ENCODE measurements at regions not wholly inside any gene's neighbourhood (a gene's known extent, or its start where the extent isn't known, plus 50 kb on each side); places are given as distances from the start of the nearest gene placed in this dataset.

DNA sequence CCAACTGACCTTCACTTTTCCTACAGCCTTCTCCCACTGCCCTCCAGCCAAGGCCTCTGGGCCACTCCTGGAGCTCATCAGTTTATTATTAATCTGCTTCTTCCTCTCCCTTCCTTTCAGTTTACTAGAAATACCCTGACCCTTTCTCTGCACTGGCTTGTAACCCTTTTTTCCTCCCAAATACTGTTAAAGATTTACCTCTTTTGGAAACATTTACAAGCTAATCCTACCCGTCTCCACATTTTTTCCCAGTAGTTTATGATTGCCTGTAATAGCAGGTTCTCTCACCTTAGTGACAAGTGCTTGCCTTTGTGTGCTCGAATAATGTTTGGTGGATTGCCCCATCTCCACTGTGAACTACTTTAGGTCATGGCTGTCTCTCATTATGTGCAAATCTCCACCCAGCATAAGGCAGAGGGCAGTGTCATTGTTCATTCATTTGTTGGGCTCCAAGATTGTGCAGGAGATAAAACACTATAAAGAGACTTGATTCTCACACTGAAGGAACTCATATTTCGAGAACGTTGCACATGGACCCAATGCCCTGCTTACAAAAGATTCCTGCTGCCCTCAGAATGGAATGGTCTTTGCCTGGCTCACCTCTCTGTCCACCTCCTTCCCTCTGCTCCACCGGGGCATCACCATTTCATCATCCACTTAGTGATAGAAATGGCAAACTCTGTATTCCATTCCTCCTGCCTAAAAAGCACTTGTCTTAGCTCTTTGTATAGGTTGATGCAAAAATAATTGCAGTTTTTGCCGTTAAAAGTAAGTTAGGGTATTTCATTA is 491.1 kb downstream of the UTRN start (continued):
- TF ChIP-seq, protein P1, sequence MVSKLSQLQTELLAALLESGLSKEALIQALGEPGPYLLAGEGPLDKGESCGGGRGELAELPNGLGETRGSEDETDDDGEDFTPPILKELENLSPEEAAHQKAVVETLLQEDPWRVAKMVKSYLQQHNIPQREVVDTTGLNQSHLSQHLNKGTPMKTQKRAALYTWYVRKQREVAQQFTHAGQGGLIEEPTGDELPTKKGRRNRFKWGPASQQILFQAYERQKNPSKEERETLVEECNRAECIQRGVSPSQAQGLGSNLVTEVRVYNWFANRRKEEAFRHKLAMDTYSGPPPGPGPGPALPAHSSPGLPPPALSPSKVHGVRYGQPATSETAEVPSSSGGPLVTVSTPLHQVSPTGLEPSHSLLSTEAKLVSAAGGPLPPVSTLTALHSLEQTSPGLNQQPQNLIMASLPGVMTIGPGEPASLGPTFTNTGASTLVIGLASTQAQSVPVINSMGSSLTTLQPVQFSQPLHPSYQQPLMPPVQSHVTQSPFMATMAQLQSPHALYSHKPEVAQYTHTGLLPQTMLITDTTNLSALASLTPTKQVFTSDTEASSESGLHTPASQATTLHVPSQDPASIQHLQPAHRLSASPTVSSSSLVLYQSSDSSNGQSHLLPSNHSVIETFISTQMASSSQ (IDR thresholded peaks at IDR 0.05; ENCODE audit: low read depth) = no peak
- TF ChIP-seq, protein P1 (CRISPR knock-in tag; IDR thresholded peaks at IDR 0.05; ENCODE audit: borderline replicate concordance) = no peak
- TF ChIP-seq ZNF335 (CRISPR knock-in tag; IDR thresholded peaks at IDR 0.05) (no peak), HCFC1 (IDR thresholded peaks at IDR 0.05; ENCODE audit: low read depth, low read length) (no peak), KDM2A (CRISPR knock-in tag; IDR thresholded peaks at IDR 0.05; ENCODE audit: borderline replicate concordance, low read depth) (no peak)

DNA sequence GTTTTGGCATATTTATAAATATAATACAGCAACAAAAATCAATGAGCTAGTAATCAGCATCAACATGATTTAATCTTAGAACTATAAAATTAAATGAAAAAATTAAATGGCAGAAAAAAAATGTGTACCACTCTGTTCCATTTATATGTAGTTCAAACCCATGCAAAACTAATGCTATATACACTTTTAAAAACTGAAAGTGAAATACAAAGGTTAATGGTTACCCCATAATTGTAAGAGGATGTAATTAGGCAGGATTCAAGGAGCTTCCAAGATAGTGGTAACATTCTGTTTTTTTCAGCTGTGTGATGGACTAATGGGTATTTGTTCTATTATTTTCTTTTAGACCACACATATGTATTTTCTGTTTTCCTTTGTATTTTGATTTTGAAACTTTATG is 492.1 kb downstream of the UTRN start:
- Histone ChIP-seq H3K4me1 (ENCODE audit: insufficient read depth, low read length) (peaks cover 21% of the 10 kb centered on the region), H3K79me2 (ENCODE audit: insufficient read depth, low read length) (no peaks in the 10 kb centered on the region), H3K9ac (ENCODE audit: insufficient read depth, low read depth, low read length) (no peak overlapping the region), H4K20me1 (ENCODE audit: insufficient read depth, low read length) (no peaks in the 10 kb centered on the region), H3K36me3 (replicated peaks in 1 of 2; ENCODE audit: control insufficient read depth in 1 of 2, insufficient read depth in 2 of 2, low read length in 2 of 2) (peaks cover 34 to 58% of the 10 kb centered on the region in 2 experiments), H2AFZ (ENCODE audit: low read length) (no peak overlapping the region), H3K4me3 (replicated peaks in 1 of 3; ENCODE audit: insufficient read depth in 1 of 3, low read depth in 2 of 3, low read length in 3 of 3) (no peak overlapping the region), H3K27me3 (ENCODE audit: control insufficient read depth in 1 of 2, insufficient read depth in 2 of 2, low read length in 2 of 2) (no peaks in the 10 kb centered on the region), H3K27ac (ENCODE audit: extremely low read length, insufficient read depth, low read length) (no peak overlapping the region), H3K9me3 (ENCODE audit: low read length) (no peaks in the 10 kb centered on the region), H3K4me2 (ENCODE audit: low read depth, low read length) (no peak overlapping the region)
- DNase-seq (ENCODE audit: low spot score) = no peak
- in situ Hi-C loops (cut with HindIII; ENCODE audit: extremely low pct_ligation_motif_present, low pct_unique_long_range_greater_than_20kb) = no loop called here
- no peak for ATAC-seq
- POLR2A ChIA-PET = no interaction called here
- intact Hi-C loops (cut with micrococcal nuclease; ENCODE audit: unreplicated experiment) = no loop called here
- no peak for FAIRE-seq
- no TSS peak for BruUV-seq (replicated peaks)
- CTCF ChIA-PET (ENCODE audit: low intra/inter-chr PET ratio, low total read pairs) = no interaction called here
- TF ChIP-seq, protein P2, sequence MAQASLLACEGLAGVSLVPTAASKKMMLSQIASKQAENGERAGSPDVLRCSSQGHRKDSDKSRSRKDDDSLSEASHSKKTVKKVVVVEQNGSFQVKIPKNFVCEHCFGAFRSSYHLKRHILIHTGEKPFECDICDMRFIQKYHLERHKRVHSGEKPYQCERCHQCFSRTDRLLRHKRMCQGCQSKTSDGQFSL (CRISPR knock-in tag; IDR thresholded peaks at IDR 0.05) = no peak
- TF ChIP-seq ZBTB20 (CRISPR knock-in tag; IDR thresholded peaks at IDR 0.05; ENCODE audit: borderline replicate concordance, low read depth) (no peak), EHMT2 (IDR thresholded peaks at IDR 0.05; ENCODE audit: borderline replicate concordance, low read depth, low read length) (no peak), MATR3 (CRISPR knock-in tag; IDR thresholded peaks at IDR 0.05) (no peak), HDAC1 (CRISPR knock-in tag; IDR thresholded peaks at IDR 0.05) (no peak), KAT7 (CRISPR knock-in tag; IDR thresholded peaks at IDR 0.05; ENCODE audit: borderline replicate concordance) (no peak), DPF2 (CRISPR knock-in tag; IDR thresholded peaks at IDR 0.05; ENCODE audit: borderline replicate concordance, low read depth) (no peak)
- TF ChIP-seq, protein P3, sequence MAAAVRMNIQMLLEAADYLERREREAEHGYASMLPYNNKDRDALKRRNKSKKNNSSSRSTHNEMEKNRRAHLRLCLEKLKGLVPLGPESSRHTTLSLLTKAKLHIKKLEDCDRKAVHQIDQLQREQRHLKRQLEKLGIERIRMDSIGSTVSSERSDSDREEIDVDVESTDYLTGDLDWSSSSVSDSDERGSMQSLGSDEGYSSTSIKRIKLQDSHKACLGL (CRISPR knock-in tag; IDR thresholded peaks at IDR 0.05) = no peak
- TF ChIP-seq, protein P4, sequence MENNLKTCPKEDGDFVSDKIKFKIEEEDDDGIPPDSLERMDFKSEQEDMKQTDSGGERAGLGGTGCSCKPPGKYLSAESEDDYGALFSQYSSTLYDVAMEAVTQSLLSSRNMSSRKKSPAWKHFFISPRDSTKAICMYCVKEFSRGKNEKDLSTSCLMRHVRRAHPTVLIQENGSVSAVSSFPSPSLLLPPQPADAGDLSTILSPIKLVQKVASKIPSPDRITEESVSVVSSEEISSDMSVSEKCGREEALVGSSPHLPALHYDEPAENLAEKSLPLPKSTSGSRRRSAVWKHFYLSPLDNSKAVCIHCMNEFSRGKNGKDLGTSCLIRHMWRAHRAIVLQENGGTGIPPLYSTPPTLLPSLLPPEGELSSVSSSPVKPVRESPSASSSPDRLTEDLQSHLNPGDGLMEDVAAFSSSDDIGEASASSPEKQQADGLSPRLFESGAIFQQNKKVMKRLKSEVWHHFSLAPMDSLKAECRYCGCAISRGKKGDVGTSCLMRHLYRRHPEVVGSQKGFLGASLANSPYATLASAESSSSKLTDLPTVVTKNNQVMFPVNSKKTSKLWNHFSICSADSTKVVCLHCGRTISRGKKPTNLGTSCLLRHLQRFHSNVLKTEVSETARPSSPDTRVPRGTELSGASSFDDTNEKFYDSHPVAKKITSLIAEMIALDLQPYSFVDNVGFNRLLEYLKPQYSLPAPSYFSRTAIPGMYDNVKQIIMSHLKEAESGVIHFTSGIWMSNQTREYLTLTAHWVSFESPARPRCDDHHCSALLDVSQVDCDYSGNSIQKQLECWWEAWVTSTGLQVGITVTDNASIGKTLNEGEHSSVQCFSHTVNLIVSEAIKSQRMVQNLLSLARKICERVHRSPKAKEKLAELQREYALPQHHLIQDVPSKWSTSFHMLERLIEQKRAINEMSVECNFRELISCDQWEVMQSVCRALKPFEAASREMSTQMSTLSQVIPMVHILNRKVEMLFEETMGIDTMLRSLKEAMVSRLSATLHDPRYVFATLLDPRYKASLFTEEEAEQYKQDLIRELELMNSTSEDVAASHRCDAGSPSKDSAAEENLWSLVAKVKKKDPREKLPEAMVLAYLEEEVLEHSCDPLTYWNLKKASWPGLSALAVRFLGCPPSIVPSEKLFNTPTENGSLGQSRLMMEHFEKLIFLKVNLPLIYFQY (CRISPR knock-in tag; IDR thresholded peaks at IDR 0.05; ENCODE audit: borderline replicate concordance) = no peak

Measured in HepG2 (cell line).